Activated gamma-delta T cell treated with Interleukin-2 at 50 U/mL for 16 hours (primary cell): ENCODE measurements at regions not wholly inside any gene's neighbourhood (a gene's known extent, or its start where the extent isn't known, plus 50 kb on each side); places are given as distances from the start of the nearest gene placed in this dataset.

Experiments
- DNase-seq: peaks from one replicate; pipeline ENCODE4 v3.0.0-alpha.2; 2020

DNA sequence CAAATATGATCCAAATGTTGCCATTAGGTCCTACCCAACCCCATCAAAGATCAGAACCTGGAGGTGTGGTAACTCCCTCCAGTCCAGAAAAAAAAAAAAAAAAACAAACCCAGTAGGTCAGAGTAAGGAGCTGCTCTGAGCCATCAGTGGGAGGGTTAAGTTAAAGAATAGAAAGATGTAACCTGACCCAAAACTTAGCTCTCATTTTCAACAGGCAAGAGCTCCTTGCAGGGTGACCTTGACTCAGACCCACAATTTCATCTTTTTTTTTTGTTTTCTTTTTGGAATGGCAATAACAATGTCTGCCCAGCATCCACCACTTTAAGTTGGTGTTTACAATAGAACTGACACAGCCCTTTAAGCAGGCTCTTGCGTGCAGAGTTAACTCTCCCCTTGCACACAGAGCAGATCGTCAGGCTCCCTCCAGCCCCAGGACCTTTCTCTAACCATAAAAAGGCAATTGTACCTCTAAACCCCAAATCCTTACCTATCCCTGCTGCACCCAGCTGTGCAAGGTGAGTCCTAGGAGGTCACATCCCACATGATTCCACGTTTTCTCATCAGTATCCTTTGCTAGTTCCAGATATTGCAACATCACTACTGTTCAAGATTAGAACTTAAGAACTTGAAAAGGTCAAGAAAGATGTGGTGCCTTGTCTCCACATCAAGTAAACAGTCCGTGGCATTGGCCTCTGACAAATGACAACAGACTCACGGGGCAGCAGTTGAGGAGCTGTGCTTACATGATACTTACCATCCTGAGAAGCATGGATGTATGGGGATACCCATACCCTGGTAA is 178.6 kb upstream of the EEA1 start:
- no peak for DNase-seq

DNA sequence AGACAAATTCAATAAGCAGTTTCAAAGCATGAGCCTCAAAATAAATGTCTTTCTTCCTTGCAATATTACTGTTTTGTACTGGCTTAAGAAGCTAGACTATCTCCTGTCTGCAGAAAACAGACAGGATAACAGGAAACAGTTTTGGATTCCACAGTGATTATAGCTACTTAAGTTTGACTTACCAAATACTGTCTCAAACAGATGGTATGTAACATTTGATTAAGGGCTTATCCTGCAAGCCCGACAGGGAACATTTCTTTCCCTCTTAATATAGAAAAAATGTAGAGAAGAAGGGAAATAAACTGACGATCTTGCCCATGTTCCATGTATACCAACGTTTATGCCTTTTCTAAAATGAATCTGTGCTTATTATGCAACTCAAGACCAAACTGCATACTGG is 179.9 kb upstream of the EEA1 start:
- no peak for DNase-seq

DNA sequence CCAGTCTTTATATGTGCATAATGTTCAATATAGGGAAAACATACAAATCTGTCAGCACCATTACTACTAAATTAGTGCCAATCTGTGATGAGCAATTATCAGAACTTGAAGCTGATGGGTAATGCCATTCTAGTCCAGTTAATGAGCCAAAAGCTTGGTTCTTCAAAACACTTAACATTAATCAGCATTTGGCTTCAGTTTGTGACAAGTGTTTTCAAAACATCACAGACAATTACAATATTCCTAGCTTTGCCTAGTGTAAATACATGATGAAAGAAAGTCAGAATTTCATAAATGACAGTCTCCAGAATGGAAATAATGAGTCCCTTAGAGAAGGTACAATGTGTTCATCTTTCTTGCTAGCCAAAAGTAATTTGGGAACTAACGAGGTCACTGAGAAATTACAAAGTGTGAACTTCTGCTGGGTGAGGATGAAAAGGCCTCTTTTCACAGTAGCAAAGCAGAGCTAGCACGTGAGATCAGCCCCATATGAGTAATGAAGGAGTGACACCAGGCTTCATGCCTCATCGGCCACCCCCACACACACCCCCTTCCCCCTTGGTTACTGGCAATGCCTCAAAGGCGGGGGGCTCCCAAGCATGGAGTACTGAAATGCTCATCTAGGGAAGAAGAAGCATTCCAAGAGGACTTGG is 180.6 kb upstream of the EEA1 start:
- no peak for DNase-seq

DNA sequence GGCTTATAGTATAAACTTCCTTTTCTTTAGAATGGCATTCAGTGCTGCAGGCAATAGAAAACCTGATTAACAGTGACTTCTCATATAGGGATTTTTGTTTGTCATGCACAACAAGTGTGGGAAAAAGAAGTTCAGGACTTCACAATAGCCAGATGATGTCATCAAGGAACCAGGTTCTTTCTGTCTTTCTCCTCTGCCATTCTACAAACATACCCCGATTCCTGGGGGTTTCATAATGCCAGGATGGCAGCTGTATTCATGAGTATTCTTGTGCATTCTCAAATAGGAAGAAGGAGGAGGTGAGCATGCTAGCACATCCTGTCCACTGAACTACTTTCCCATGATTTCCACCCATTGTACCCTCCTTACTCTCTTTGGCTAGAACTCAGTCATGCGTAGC is 182.7 kb upstream of the EEA1 start:
- no peak for DNase-seq

DNA sequence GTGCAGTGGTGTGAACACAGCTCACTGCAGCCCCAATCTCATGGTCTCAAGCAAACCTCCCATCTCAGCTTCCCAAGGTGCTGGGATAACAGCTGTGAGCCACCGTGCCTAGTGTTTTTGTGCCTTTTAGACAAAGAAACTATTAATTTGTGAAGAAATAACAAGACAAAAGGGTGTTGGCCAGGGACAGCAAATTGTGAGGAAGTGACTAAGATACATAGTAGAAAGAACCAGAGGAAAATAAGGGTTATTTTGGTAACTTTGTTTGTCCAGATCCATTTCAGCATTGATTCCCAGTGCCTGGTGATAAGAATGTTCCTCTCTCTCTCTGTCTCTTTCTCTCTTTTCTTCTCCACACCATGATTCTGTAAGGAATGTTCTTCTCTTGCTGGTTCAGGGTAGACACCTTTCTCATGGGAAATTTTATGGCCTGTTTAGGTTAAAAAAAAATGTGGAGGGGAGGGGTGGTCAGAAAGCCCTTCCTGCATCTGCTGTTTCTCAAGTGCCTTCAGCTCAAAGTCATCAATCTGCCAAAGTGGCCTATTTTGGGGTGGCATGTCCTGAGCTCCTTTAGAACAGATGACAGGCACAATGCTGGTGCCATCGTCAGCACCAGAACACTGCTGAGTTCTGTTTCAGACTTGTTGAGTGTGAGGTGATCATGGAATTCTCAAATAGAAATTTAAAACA is 184.4 kb upstream of the EEA1 start:
- no peak for DNase-seq

DNA sequence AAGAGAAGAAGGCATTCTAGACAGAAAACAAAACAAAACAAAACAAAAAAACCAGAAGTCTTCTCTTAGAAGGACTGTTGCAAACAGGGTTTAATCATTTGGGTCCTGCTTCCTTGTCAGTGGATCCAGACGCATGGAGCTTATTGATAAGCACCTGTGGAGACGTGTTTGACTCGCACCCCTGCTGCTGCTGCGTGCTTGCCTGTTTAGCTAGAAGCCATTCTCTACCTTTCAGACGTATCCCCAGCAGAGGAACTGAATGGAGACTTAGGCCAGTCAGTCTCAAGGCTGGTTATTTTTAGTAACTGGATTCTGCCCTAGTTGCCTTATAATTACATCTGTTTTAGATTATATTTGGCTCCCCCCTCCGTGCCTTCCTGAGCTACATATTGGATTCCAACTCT is 186.1 kb upstream of the EEA1 start:
- no peak for DNase-seq

DNA sequence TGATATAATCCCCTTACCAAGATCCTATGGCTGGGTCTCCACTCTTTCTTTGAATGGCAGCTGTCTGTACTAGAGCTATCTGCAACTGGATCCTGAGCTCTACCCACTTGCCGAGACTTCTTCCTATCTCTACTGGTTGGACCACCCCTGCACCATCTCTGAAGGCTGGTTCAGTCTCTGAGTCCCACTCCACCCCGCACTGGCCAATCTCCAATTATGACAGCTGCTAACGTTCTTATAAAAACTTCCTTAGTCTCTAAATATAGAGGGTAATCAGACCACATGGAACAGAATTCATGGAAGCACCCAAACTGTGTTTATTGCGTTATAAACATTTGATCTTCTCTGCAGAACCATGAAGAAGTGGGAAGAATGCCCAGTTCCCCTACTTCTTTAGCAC is 186.6 kb upstream of the EEA1 start:
- no peak for DNase-seq

DNA sequence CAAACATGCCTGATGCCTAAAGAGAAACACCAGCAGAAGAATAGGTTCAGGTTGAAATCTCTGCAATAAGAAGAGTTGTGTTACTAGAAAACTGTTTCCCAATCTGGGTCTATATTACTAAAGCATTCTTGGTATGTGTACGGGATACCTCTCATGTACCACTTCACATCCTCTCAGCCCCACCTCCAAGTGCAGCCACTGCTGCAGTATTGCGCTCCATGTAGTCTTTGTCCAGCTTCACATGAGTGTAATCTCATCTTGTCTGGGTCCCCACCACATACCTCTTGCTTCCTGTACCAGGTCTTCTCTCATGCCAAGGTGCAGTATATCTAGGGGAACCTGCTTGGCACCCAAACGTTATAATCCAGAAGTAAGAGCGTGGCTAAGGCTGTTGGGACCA is 187.5 kb upstream of the EEA1 start:
- no peak for DNase-seq

DNA sequence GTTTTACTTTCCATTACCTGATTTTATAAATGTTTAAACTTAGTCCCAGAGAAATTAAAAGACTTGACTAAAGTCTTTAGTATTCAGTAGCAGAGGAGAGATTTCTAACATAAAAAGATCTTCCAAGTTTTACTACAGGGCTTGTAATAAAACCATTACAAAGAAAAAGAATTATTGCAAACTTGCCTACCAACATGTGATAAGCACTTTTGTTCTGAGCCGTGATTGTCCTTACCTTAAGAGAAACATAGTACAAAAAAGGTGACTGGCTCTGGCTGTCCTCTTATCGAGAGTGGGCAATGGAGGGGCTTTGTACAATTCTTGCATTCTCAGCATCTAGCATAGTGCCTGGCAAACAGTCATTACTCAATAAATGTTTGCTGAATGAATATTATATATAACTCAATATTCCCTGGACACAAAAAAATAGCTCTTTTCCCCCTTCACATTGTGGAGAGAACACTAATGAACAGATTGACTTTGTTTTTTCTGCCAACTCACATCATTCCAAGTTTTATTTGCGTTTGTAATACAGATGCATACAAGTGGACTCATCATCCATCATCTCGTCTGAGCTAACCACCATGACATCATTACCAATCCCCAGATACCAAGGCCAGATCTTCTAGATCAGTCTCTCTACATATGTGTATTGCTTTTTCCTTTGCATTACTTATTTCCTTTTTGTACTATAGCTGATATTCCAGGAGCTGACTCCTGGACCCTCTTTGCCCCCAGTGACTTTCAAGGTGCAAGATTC is 192.8 kb upstream of the EEA1 start:
- no peak for DNase-seq

DNA sequence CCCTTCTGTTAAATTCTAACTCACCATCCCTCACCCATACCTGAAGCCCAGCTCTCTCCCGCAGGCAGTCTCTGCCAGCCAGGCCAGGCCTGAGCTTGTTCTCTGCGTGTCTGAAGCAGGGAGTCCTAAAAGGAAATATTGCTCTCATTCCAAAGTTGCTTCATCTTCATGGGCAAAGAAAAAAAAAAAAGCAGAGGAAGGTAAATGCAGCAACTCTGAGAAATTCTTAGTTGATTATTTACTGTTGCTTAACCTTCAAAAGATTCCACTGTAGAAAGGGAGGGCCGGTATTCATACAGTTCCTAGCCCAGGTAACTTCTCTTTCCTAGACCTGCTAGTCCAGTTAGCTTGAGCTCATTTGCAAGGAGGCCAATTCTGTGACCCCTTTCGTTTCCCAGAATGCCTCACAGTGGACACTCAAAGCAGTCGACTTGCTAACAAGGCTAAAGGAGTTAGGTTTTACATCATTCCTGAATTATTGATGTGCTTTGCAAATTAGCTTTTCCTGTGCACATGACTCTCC is 193.5 kb upstream of the EEA1 start:
- no peak for DNase-seq

DNA sequence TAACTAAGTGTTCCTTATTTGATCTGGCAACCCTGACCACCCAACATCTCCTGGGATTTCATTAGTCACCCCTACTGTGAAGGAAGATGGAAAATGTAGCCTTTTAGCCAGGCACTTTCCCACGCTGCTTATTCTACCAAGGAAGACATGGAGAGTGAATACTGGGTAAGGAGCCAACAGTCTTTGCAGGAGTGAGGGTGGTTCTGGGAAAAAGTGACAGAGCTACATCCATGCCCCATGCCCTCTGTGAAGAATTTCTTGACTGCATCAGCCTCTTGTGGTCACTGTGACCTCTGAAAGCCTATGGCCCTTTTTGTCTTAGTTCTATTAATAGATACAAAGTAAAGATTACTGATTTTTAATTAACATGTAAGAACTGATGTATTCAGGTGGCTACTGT is 196.0 kb upstream of the EEA1 start:
- DNase-seq: no peak

DNA sequence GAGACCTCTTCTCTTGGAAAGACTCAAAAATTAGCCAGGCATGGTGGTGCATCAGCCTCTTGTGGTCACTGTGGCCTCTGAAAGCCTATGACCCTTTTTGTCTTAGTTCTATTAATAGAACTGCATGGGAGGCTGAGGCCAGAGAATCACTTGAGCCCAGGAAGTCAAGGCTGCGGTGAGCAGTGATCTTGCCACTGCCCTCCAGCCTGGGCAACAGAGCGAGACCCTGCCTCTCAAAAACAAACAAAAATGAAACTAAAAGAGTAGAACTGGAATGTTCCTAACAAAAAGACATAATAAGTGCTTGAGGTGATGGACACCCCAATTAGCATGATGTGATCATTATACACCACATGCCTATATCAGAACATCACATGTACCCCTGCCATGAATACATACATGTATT is 197.0 kb upstream of the EEA1 start:
- no peak for DNase-seq

DNA sequence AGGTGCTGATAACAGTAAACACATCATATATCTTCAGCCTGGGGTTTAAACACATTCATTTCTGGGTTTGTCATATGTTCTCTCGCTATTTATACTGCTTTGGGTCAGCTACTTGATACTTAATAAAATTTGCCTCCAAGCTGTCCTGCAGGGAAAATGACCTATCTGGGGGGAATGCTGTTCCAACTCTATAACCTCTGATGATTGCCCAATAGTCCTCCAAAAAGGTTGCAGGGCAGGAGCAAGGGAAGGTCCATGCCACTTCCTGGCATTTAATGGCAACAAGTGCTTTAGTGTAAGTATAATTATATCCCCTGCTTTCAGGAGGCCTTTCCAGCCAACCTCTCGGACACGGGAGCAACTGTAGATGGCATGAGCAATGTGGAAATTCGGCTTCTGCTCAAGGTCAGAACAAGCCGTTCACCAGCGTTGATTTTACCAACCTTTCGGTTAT is 198.0 kb upstream of the EEA1 start:
- no peak for DNase-seq

DNA sequence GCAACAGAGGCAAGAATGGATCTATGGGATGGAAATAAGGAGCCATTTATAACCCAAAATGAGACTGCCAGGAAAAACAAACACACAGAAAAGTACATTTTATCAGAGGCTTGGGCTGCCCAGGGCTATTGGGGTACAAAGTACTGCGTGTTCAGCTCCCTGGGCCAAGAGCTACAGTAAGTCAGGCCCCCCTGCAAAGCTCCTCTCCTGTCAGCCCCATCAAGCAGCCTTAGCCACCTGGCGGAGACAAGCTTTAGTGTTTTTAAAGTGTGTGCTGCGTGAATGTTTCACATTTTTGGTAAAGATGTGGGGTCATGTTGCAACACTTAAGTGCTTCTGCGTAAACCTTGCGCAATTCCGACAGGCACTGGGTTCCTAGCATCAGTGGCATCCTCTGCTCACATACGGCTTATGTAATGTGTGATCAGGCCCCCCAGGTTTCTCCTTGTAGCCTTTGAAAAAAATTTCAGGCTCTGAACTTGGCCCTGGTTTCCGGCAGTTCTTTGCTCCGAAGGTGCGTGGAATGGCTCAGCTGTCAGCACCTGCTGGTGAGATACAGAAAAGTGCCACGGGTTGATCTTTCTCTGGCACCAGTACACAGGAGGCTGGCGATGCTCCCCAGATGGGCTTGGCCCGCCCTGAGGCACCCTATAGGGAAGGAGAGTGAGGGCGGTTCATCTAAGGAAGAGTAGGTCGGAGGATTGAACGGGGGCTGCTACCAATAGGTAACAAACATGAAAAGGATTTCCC is 198.7 kb upstream of the EEA1 start:
- no peak for DNase-seq

DNA sequence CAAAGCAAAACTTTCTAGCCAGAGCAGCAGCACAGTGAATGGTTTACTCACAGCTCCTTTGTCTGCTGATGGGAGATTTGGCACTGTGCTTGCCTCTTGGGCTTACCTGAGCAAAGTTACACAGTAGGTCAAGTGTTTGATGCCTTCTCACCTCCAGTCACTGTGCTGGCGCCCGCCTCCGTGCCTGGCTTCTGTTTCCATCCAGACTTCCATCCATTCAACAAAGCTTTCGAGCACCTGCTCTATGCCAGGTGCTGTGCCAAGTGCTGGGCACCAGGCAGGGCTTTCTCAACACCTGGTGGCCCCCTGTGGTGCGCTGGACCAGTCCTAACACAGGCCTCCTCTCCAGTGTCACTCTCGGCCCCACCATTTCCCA is 199.2 kb upstream of the EEA1 start:
- no peak for DNase-seq

DNA sequence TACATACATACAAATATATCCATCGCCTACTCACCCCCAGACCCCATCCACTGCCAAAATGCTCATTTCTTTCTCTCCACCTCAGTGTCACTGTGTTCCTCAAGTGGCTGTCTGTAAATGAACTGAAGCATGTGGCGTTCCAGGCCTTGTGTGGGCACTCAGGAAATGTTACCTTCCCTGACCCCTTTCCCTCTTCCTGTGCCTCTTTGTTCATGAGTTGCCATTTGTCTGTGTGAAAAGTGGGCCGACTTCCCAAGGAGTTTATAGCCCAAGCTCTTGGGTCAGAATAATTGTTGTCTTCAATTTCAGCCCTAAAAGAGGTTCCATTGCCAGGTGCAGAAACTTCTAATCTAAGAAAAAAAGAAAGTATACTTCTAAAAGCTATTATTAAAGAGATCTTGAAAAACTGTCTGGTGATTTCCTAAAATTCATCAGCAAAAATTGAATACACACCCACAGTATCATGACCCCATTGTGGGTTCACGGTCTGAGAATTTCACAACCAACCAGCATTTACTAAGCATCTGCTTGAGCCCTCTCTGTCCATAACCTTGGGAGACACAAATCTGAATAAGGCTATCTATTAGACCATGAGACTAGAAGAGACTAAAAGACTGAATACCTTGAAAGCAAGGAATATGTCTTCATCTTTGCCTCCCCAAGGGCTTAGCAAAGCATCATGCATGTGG is 201.4 kb upstream of the EEA1 start:
- no peak for DNase-seq

DNA sequence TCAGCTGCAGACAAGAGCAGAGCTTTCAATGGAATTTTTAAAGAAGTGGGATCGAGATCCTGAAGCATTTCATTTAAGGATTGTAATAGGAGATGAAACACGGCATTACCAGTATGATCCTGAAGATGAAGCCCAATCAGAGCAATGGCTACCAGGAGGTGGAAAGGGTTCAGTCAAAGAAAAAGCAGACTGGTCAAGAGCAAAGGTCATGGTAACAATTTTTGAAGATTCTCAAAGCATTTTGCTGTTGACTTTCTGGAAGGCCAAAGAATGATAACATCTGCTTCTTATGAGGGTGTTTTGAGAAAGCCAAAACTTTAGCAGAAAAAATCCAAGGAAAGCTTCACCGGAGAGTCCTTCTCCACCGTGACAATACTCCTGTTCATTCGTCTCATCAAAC is 204.3 kb upstream of the EEA1 start:
- DNase-seq: no peak

DNA sequence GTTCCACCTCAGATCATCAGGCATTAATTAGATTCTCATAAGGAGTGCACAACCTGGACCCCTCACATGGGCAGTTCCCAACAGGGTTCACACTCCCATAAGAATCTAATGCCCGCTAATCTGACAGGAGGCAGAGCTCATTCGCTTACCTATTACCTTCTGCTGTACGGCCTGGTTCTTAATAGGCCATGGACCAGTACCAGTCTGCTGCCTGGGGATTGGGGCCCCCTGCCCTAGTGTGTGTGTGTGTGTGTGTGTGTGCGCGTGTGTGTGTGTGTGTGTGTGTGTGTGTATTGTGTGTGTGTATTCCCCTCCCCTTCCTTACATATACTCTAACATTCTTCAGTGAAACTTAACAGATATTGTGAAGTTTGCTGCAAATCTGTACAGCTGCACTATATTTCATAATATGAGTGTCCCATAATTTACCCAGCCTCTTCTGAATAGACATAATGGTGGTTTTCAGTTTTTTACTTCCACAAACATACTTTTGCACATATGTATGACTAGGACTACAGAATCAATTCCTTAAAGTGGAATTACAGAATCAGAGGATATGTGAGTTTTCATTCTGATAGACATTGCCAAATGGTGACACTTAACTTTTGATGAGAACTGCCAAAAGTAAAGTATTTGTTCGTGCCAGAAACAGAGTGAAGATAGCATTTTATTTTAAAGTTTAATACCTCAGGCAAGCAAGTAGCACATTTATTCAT is 205.2 kb upstream of the EEA1 start:
- no peak for DNase-seq

DNA sequence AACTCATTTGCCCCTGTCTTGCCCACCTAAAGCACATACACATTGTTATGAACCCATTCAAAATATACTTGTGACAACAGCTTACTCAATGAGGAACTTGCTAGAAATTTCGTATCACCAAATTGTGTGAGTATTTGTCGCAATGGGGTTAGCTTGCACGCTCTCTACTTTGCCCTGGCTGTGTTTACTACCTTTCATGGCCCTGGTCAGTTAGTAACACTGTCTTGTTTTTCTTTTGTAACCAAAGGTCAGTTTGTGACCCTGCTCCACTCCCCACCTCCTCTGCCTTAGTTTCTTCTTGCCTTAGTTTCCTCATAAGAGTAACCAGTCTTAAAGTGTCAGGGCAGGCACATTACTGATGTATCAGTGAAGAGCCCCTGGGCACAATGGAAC is 205.8 kb upstream of the EEA1 start:
- DNase-seq: no peak

DNA sequence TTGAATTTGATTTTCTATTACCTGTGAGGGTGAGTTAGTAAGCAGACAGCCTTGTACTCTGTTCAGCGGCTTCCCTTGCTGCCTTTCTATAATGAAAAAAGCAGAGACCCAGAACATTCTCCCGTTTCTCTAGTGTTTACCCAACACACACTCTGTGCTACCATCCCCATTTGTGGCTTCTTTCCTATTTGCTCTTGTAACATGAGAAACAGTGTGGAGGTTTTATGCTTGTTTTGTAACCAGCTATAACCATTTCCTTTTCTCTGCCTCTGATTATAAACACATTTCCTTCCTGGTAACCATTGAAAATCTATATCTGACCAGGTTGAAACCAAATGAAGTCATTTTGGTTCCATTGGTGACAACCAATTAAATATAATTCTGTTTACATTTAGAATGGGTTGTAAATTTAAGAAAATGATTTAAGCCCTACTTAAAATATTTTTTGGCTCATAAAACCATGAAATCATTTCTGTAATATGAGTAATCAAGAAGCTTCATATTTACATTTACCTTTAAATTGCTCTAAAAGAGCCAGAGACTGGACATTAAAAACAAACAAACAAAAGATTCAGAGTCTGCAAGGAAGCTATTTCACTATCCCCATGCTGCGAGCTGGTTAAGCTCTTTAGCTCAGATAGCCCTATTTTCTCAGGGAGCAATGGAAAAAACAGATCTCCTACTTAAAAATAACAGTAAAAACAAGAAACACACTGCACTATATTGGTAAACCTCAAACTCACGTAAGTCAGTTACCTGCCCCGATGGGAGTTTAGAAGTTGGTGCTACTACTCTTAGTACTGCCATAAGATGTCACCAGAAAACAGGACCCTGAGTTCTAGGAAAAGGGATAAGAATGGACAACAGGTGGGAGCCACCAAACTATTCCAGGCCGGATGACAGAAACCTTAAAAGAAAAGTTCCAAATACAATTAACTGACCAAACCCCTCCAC is 206.5 kb upstream of the EEA1 start:
- DNase-seq: no peak
